ENCODE measurements at regions not wholly inside any gene's neighbourhood (a gene's known extent, or its start where the extent isn't known, plus 50 kb on each side); places are given as distances from the start of the nearest gene placed in this dataset.

DNA sequence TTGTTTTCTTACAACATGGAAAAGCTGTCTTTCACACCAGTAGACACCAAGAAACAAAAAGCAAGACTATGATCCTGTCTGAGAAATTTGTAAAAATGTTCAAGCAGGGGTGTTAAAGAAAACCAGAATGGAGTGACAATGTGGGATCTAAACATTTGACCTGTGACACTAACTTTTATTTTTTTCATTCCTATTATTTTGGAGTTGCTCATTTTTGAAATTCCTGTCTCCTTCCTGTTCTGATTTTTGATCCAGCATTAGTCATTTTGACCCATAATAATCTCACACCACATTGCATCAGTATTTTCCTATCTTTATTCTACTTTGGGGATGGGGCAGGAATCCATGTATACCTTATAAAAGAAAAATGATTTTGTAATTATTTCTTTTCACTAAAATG is 164.2 kb downstream of the DLEU7 start:
- no peak for DNase-seq
- TF ChIP-seq, protein P1, sequence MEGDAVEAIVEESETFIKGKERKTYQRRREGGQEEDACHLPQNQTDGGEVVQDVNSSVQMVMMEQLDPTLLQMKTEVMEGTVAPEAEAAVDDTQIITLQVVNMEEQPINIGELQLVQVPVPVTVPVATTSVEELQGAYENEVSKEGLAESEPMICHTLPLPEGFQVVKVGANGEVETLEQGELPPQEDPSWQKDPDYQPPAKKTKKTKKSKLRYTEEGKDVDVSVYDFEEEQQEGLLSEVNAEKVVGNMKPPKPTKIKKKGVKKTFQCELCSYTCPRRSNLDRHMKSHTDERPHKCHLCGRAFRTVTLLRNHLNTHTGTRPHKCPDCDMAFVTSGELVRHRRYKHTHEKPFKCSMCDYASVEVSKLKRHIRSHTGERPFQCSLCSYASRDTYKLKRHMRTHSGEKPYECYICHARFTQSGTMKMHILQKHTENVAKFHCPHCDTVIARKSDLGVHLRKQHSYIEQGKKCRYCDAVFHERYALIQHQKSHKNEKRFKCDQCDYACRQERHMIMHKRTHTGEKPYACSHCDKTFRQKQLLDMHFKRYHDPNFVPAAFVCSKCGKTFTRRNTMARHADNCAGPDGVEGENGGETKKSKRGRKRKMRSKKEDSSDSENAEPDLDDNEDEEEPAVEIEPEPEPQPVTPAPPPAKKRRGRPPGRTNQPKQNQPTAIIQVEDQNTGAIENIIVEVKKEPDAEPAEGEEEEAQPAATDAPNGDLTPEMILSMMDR (IDR thresholded peaks at IDR 0.05; ENCODE audit: low read depth, low read length) = no peak

DNA sequence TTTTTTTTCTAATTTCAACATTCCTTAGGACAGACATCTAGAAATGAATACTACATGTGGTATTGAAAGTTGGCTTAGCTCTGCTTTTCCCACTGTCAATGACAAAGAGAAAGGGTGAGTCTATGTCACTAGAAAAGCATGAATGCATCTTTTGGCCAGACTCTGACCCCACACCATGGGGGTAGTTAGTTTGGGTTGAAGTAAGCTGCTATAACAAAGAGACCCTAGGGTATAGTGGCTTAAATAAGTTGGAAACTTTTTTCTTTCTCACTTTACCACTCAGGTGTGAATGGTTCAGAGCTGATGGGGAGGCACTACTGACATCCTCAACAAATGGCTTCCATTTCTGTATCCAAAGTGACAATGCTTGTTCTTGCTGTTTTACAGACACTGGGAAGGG is 161.5 kb downstream of the DLEU7 start:
- no peaks in the 10 kb centered on the region for H3K9me3 ChIP-seq
- DNase-seq = no peak
- peaks cover 11% of the 10 kb centered on the region for H3K4me1 ChIP-seq
- H3K27me3 ChIP-seq = no peaks in the 10 kb centered on the region
- no peak overlapping the region for H3K4me3 ChIP-seq (ENCODE audit: low read depth, low read length)
- no peaks in the 10 kb centered on the region for H3K36me3 ChIP-seq
- TF ChIP-seq, protein P1 (IDR thresholded peaks at IDR 0.05; ENCODE audit: low read depth, low read length) = no peak

More for the DNA sequence above, 164.2 kb downstream of the DLEU7 start:
- Histone ChIP-seq H3K4me1 (no peaks in the 10 kb centered on the region; the same call in 1 of the 2 replicates), H3K27me3 (no peaks in the 10 kb centered on the region), H3K36me3 (no peaks in the 10 kb centered on the region), H3K9me3 (no peaks in the 10 kb centered on the region), H3K4me3 (ENCODE audit: low read depth, low read length) (no peak overlapping the region)

DNA sequence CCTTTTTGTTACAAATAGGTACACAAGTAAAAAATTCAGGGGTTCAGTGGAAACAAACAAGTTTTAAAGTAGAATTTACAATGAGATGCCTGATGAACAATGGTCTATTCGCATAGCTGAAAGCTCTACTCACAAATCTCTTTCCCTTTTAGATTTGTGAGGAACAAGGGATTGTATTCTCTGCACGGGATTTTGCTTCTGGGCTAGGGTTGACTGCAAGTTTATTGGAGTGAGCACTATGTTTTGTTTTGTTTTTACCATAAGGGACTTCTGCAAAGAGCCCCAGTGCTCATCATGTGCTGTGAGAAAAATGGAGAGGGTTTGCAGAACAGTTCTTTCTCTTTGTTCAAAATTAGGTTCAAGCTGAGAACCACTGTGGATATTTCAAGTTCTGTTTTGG is 160.5 kb downstream of the DLEU7 start:
- Histone ChIP-seq H3K27me3 (no peaks in the 10 kb centered on the region), H3K36me3 (no peaks in the 10 kb centered on the region), H3K4me1 (peaks cover 11% of the 10 kb centered on the region), H3K9me3 (no peaks in the 10 kb centered on the region), H3K4me3 (ENCODE audit: low read depth, low read length) (no peak overlapping the region)
- TF ChIP-seq, protein P1 (IDR thresholded peaks at IDR 0.05; ENCODE audit: low read depth, low read length) = no peak
- DNase-seq = no peak

DNA sequence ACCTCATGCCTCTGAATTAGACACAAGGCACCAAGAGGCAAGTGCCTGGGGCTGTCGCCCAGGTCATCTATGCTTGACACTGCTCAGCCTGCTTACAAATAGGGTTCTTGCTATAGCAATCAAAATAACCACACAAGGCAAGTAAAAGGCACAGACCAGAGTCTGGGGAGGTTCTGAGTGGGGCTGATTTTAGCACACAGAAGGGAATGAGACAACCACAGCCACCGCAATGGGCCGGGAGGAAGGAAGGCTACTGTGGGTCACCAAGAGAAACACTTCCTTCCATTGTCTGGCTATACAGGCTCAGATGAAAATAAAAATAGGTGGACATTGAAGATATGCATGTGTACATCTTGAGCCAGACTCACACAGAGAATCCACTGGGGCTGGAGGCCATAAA is 159.1 kb downstream of the DLEU7 start:
- Histone ChIP-seq H3K4me3 (ENCODE audit: low read depth, low read length) (no peak overlapping the region), H3K4me1 (peaks cover 11% of the 10 kb centered on the region), H3K27me3 (no peaks in the 10 kb centered on the region), H3K9me3 (no peaks in the 10 kb centered on the region), H3K36me3 (no peaks in the 10 kb centered on the region)
- TF ChIP-seq, protein P1 (IDR thresholded peaks at IDR 0.05; ENCODE audit: low read depth, low read length) = no peak
- no peak for DNase-seq

DNA sequence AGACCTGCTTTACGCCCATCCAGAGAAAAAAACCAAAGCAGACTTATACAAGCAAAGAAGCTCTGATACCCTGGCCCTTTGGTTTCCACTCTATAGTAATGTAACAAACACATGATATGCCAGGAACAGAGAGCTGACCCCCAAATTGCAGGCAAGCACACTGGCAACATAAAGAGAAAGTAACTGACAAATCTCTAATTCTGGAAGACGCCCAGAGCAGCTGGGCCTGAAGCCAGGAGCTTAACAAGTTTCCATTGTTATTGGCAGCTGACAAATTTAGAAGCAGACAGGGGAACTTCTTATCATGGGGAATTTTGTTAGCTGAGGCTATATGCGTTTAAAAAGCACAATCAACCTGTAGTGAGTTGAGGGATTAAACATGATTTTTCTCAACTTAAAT is 158.0 kb downstream of the DLEU7 start:
- peak; percentile 42 for DNase-seq
- TF ChIP-seq, protein P1 (IDR thresholded peaks at IDR 0.05; ENCODE audit: low read depth, low read length) = no peak
- H3K27me3 ChIP-seq = no peaks in the 10 kb centered on the region
- H3K4me1 ChIP-seq = peaks cover 14% of the 10 kb centered on the region
- no peaks in the 10 kb centered on the region for H3K36me3 ChIP-seq
- no peak overlapping the region for H3K4me3 ChIP-seq (ENCODE audit: low read depth, low read length)
- no peaks in the 10 kb centered on the region for H3K9me3 ChIP-seq

DNA sequence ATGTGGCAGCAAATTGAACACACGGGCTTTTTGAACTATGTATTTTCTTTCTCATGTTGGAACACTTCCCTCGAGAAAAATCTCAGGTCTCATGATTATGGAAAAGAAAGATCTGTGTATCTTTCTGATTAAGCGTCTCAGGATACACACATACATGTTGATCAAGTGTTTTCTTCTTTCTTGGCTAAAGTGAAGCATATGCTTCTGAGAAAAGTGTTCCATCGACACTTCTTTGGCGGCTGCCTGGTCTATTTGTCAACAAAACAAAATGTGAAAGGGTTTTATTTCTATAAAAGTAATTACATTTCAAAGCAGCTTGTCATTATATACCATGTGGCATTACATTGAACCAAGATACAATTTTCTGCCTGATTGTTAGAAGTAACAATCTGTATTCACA is 157.5 kb downstream of the DLEU7 start:
- TF ChIP-seq, protein P1 (IDR thresholded peaks at IDR 0.05; ENCODE audit: low read depth, low read length) = no peak
- Histone ChIP-seq H3K36me3 (no peaks in the 10 kb centered on the region), H3K4me1 (peaks cover 14% of the 10 kb centered on the region), H3K4me3 (ENCODE audit: low read depth, low read length) (no peak overlapping the region), H3K27me3 (no peaks in the 10 kb centered on the region), H3K9me3 (no peaks in the 10 kb centered on the region)
- DNase-seq = no peak
